SK-N-MC (cell line): ENCODE measurements at regions not wholly inside any gene's neighbourhood (a gene's known extent, or its start where the extent isn't known, plus 50 kb on each side); places are given as distances from the start of the nearest gene placed in this dataset.

Experiments used
- EZH2 ChIP-seq: fragments of 200-600 bp; sonication (generic); IDR thresholded peaks from one replicate; pipeline ENCODE4 v1.6.1; 2017; ENCODE audit warnings: antibody characterized with exemption
- FOXP2 ChIP-seq: optimal IDR thresholded peaks from 2 replicates; pipeline ENCODE3; 2011; ENCODE audit warnings: mild to moderate bottlenecking, moderate library complexity; ENCODE audit not compliant: insufficient read depth; ENCODE audit errors: extremely low read length, control extremely low read depth
- POLR2AphosphoS5 ChIP-seq: IDR thresholded peaks from 2 replicates; pipeline ENCODE4 v1.6.1; 2012; ENCODE audit warnings: mild to moderate bottlenecking, low read depth, low read length, borderline replicate concordance

GRCh38 chr16:13414154-13414553 is 505.8 kb upstream of the ERCC4 start:
- no peak for TF ChIP-seq POLR2AphosphoS5
- TF ChIP-seq EZH2 = no peak
- no peak for TF ChIP-seq FOXP2
